DND-41 (cell line): ENCODE measurements at regions not wholly inside any gene's neighbourhood (a gene's known extent, or its start where the extent isn't known, plus 50 kb on each side); places are given as distances from the start of the nearest gene placed in this dataset.

Experiments
- ATAC-seq: fragments of 200-7000 bp; cut with Tn5 transposase; 3 replicates; pipeline ENCODE4 v1.9.1; 2021; ENCODE audit warnings: low read depth; ENCODE audit not compliant: insufficient read depth
- DNase-seq: peaks from one replicate; pipeline ENCODE4 v3.0.0-alpha.2; 2020
- H2AFZ ChIP-seq: 2 replicates; pipeline ENCODE4 v1.6.0; 2012; ENCODE audit warnings: low read depth, low read length
- H3K27ac ChIP-seq: 2 replicates; pipeline ENCODE4 v1.5.1; 2012; ENCODE audit warnings: low read length, inconsistent platforms
- H3K27me3 ChIP-seq: fragments of 200-600 bp; sonication (generic); 2 replicates; pipeline ENCODE4 v1.6.0; 2012; ENCODE audit warnings: low read length, mild to moderate bottlenecking, inconsistent platforms; ENCODE audit not compliant: insufficient read depth, poor library complexity
- H3K36me3 ChIP-seq: 2 replicates; pipeline ENCODE4 v1.5.1; 2012; ENCODE audit warnings: low read length, inconsistent platforms; ENCODE audit not compliant: insufficient read depth
- H3K4me1 ChIP-seq: 2 replicates; pipeline ENCODE4 v1.5.1; 2012; ENCODE audit warnings: mild to moderate bottlenecking, low read length; ENCODE audit not compliant: insufficient read depth
- H3K4me2 ChIP-seq: 2 replicates; pipeline ENCODE4 v1.6.0; 2012; ENCODE audit warnings: mild to moderate bottlenecking, moderate library complexity, low read length, inconsistent platforms; ENCODE audit not compliant: insufficient read depth
- H3K4me3 ChIP-seq, 2 experiments: fragments of 200-600 bp in 1 of 2; shearing (Covaris generic) in 1 of 2; 2 replicates each; pipeline ENCODE4 v1.5.1; 2012 to 2016; ENCODE audit warnings: inconsistent platforms in 2 of 2, low read length in 2 of 2, mild to moderate bottlenecking in 2 of 2, low read depth in 1 of 2, moderate library complexity in 1 of 2
- H3K79me2 ChIP-seq: 2 replicates; pipeline ENCODE4 v1.6.0; 2012; ENCODE audit warnings: low read length, inconsistent platforms; ENCODE audit not compliant: insufficient read depth
- H3K9ac ChIP-seq: 2 replicates; pipeline ENCODE4 v1.6.0; 2012; ENCODE audit warnings: low read depth, mild to moderate bottlenecking, inconsistent platforms, low read length, moderate library complexity
- H3K9me3 ChIP-seq: 2 replicates; pipeline ENCODE4 v1.5.1; 2012; ENCODE audit warnings: low read length, moderate library complexity, mild to moderate bottlenecking, inconsistent platforms; ENCODE audit not compliant: insufficient read depth, severe bottlenecking
- H4K20me1 ChIP-seq: 2 replicates; pipeline ENCODE4 v1.6.0; 2012; ENCODE audit warnings: low read length; ENCODE audit not compliant: insufficient read depth
- CTCF ChIP-seq: IDR thresholded peaks from 2 replicates; pipeline ENCODE4 v1.5.1; 2012; ENCODE audit warnings: borderline replicate concordance, low read length, moderate library complexity, mild to moderate bottlenecking; ENCODE audit not compliant: poor library complexity, severe bottlenecking; ENCODE audit errors: extremely low read depth
- EZH2 ChIP-seq: IDR thresholded peaks from 3 replicates; pipeline ENCODE4 v1.6.1; 2012; ENCODE audit warnings: borderline replicate concordance, low read depth, mild to moderate bottlenecking, moderate library complexity, low read length, inconsistent platforms; ENCODE audit not compliant: severe bottlenecking

- ATAC-seq, result no peak
Observed at GRCh38 chr9:107542411-107543157, 53.0 kb upstream of the KLF4 start.

GRCh38 chr9:107541523-107541922, 52.0 kb upstream of the KLF4 start:
- ATAC-seq (no peak), DNase-seq (no peak)
- no peak overlapping the region for H3K27ac ChIP-seq
- no peak overlapping the region for H3K4me3 ChIP-seq
- no peaks in the 10 kb centered on the region for H3K4me1 ChIP-seq
- no peaks in the 10 kb centered on the region for H3K79me2 ChIP-seq
- TF ChIP-seq CTCF, result no peak
- TF ChIP-seq EZH2, result no peak
- no peak overlapping the region for H3K4me2 ChIP-seq
- H2AFZ ChIP-seq, result no peak overlapping the region
- H3K9ac ChIP-seq, result no peak overlapping the region
- H3K9me3 ChIP-seq, result no peaks in the 10 kb centered on the region
- H3K27me3 ChIP-seq, result no peaks in the 10 kb centered on the region
- H3K36me3 ChIP-seq, result no peaks in the 10 kb centered on the region
- no peaks in the 10 kb centered on the region for H4K20me1 ChIP-seq

More at GRCh38 chr9:107542411-107543157, 53.0 kb upstream of the KLF4 start:
- Histone ChIP-seq H2AFZ (no peak overlapping the region), H3K27me3 (no peaks in the 10 kb centered on the region), H3K9ac (no peak overlapping the region), H3K27ac (no peak overlapping the region), H3K4me2 (no peak overlapping the region), H3K4me1 (no peaks in the 10 kb centered on the region), H4K20me1 (no peaks in the 10 kb centered on the region), H3K79me2 (no peaks in the 10 kb centered on the region), H3K4me3 (no peak overlapping the region), H3K36me3 (no peaks in the 10 kb centered on the region), H3K9me3 (no peaks in the 10 kb centered on the region)
- DNase-seq, result no peak
- TF ChIP-seq EZH2 (no peak), CTCF (no peak)

- no peaks in the 10 kb centered on the region for H4K20me1 ChIP-seq
- no peak overlapping the region for H3K9ac ChIP-seq
- H3K36me3 ChIP-seq, result no peaks in the 10 kb centered on the region
- no peak overlapping the region for H3K4me3 ChIP-seq
- ATAC-seq, result no peak
- TF ChIP-seq EZH2 (no peak), CTCF (no peak)
- H3K4me1 ChIP-seq, result no peaks in the 10 kb centered on the region
- no peak overlapping the region for H3K27ac ChIP-seq
- no peak for DNase-seq
- H3K79me2 ChIP-seq, result no peaks in the 10 kb centered on the region
- H2AFZ ChIP-seq, result no peak overlapping the region
- H3K4me2 ChIP-seq, result no peak overlapping the region
- no peaks in the 10 kb centered on the region for H3K9me3 ChIP-seq
- no peaks in the 10 kb centered on the region for H3K27me3 ChIP-seq
Observed at GRCh38 chr9:107540164-107540561, 50.6 kb upstream of the KLF4 start.
